GF-D8 (cell line): ENCODE measurements at regions not wholly inside any gene's neighbourhood (a gene's known extent, or its start where the extent isn't known, plus 50 kb on each side); places are given as distances from the start of the nearest gene placed in this dataset.
"Not testable (repeated sequence)": the region's sequence is repeated elsewhere in the genome, so short reads cannot be mapped to it uniquely, and the experiment has no call there.

Experiments
- DNase-seq: peaks from one replicate; lab custom pipeline; 2025; lab: John Stamatoyannopoulos, UW

DNA sequence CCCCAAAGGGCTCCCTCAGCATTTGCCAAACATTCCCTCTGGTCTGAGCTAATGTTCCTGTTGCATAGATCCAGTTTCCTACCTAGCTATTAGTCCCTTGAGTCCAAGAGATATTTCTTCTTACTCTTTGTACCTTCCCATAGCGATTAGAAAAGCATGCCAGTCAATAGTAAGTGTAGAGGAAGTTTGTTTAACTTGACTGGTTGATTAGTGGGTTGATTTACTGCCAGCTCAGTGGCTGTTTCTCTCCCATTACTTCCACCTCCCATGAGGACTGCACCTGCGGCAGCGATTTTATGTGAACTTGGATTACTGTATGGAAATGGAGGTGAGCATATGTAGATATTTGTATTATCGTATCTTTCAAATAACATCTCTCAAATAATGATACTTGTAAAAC, 1748.4 kb upstream of the CELF4 start:
- DNase-seq, result no peak

DNA sequence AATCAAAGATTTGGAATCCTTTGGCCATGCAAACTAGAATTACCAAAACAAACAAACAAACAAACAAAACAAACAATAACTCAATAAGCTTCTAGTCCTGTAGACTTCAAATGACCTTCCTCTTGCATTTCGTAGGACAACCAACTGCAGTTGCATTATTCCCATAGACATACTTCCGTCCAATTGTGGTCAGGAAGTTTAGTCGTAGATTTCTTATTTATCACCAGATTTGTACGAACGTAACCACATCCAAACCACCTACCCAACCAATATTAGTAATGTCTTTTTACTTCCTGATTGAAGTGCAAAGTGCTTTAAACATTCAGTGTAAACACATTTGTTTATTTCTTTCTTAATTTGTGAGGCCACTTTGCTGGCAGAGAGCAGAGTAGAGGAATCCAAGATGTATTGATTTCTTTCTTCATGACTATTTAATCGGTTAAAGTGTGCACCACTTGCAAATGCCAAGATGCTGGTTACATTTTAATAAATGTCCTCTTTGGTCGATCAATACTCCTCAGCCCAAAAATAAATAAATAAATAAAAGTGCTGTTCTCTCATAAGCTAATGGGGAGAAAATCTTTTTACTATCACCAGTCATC, 1745.6 kb upstream of the CELF4 start:
- DNase-seq, result no peak

DNA sequence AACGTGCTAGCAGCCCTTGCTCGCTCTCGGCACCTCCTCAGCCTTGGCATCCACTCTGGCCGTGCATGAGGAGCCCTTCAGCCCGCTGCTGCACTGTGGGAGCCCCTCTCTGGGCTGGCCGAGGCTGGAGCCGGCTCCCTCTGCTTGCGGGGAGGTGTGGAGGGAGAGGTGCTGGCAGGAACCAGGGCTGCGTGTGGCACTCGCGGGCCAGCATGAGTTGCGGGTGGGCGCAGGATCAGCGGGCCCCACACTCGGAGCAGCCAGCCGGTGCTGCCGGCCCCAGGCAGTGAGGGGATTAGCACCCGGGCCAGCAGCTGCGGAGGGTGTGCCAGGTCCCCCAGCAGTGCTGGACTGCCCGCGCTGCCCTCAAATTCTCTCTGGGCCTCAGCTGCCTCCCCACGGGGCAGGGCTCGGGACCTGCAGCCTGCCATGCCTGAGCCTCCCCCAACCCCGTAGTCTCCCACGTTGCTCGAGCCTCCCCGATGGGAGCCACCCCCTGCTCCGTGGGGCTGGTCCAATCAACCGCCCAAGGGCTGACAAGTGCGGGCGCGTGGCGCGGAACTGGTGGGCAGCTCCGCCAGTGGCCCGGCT, 1743.4 kb upstream of the CELF4 start:
- not testable (repeated sequence) for DNase-seq

DNA sequence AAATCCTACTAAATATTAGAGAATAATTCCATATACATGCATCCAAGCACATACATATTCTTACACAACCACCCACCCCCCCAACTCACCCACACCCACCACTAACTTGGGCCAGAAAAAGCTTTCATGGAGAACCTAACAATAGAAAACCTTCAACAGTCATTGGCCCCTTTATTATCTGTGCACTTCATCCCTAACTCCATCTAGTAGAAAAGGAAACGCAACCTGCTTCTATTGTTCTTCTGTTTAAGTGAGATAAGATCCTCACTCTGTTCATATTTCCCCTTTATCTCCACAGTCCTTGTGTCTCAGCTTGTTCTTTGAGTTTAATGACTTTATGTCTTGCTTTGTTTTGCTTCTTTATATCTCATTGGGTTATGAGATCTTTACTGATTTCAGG, 1740.2 kb upstream of the CELF4 start:
- peak; percentile 33 for DNase-seq

DNA sequence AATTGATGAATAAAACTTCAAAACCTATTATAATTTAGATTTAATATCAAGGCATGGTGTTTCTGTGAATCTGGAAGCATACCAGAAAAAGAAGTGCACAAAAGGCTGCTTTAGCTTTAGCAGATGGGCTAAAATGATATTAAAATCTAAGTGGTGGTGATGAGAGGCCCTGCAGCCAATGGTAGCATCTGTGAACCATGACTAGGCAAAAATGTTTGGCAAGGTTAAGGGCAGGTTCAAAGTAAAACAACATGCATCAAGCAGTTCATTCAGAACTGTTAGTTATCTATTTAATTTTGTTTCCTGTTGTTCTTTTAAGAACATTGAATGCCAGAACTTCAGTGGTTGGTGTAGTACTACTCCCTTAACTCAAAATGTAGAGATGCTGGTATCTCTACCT, 1736.9 kb upstream of the CELF4 start:
- no peak for DNase-seq

DNA sequence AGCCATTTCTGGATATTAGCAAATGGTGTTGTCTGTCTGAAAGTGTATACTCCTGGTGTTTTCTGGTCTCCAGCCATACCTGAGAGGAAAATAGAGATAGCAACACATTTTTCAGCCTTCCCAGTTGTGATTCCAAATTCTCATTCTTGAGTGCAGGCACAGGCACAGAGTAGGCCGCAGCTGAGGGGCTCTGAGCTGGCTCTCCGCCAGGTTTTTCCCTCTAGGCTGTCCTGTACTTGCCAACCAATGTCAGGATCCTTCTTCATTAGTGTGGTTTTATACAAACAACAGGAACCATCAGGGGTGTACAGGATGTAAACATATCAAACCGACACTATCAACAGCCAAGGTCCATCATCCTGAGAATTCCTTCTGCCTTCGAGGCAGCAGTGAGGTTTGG, 1733.6 kb upstream of the CELF4 start:
- DNase-seq, result no peak

DNA sequence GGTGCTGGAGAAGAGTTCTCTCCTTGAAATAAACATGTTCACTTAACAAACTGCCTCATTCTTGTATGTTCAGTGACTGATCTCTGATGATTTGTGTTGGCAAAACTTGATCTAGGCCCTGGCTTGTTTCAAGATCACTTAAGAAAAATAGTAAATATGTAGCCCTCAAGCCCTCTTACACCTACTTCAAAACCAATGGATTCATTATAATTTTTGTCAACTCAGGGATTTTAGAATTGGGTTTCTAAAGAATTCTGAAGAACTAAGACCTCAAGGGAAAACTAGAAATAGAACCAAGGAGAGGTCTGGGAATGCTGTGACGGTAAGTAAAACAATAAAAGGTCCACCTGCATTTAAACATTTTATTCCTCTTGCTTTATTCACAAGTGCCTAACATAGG, 1731.6 kb upstream of the CELF4 start:
- no peak for DNase-seq

DNA sequence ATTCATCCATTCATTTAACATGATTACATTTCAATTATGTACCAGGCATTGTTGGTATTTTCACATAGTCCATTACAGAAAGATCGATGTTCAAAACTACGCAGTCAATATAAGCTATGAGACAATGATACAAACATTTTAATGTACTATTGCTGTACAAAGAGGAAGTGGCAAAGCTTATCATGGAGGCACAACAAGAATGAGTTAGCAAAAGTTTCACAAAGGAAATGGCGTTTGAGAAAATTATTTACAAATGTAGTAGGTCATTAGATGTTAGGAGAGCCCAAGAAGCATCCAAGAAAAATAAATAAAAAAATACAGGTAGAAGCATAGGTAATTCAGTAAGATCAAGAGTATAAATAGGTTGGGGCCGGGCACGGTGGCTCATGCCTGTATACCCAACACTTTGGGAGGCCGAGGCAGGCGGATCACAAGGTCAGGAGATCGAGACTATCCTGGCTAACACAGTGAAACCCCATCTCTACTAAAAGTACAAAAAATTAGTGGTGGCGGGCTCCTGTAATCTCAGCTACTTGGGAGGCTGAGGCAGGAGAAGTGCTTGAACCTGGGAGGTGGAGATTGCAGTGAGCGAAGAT, 1730.8 kb upstream of the CELF4 start:
- DNase-seq, result no peak

DNA sequence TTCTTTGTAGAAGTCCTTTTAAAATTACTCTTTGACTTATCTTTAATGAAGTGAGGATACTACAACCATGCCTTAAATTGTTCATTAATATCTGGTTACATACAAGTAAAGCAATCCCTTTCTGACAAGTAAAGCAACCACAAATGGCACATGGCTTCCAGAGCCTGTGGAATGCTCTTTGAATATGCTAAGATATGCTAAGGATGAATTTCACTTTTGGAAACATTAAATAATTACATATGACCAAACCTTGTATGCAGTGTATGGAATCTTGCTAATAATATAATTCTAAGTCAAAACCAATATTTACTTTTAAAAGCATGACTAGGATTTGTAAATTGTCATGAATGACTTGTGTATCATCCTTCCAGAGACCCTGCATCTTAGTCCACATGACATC, 1711.2 kb upstream of the CELF4 start:
- DNase-seq, result no peak

DNA sequence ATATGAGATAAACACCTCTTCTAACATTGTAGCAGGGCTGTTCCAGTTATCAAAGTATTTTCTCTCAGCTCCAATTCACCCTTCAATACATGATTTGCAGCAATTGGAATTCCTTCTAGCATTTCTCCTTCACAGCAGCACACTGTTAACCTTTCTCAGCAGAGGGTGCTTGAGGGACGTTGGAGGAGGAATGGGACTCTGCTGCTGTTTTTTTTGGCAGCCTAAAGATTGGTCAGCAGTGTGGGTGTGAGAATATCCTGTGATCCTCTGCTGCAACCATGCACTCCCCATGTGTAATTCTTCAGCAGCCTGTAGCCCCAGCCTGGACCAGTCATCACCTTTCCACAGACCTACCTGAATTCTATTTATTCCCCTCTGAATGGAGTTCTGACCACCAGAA, 1708.9 kb upstream of the CELF4 start:
- DNase-seq, result no peak

DNA sequence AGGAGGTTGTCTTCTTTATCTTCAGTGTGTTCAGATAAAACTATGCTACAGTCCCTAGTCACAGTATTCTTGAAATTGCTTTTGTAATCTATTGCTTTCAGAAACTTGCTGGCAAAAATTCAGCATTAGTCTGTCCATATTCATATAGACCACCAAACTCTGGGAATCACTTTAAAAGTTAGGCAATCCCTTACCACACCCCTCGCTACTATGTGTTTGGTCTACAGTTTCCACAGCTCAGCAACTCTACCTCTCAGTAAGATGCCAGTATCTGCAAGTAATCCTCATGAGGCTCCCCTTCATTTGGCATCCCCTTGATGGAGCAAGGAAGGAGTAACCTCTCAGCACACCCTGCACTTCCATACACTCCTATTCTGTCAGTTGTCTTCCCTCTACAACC, 1706.6 kb upstream of the CELF4 start:
- no peak for DNase-seq

DNA sequence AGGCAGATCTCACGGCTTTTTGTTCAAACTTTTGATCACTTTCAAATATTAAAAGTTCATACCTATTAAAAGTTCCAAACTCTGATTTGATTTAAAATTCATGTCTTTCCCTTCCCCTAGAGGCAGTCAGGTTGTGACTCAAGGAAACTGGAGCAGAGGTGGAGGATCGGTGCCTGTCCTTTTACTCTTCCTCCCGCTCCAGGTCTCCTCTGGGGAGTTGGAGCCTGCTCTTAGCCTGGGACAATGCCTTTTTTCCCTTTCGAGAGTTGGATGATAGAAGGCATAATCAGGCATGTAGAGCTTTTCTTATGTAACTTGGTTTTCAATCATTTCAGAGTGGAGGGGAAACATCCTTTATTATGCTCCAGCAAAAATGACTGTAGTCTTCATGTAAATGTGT, 1706.1 kb upstream of the CELF4 start:
- no peak for DNase-seq

DNA sequence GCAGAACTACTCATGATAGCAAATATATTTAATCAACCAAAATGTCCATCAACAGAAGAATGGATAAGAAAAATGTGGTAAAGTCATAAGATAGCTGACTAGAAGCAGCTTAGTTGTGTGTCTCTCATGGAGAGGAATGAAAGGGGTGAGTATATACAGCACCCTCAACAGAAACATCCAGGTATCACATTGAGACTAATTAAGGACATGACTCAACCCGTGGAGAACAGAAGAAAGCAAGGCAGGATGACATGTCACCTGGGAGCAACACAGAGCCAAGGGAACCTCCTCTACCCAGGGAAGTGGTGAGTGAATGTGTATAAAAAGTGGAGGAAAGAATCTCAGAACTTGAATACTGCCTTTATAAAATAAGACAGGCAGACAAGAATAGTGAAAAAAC, 1695.0 kb upstream of the CELF4 start:
- DNase-seq, result no peak

DNA sequence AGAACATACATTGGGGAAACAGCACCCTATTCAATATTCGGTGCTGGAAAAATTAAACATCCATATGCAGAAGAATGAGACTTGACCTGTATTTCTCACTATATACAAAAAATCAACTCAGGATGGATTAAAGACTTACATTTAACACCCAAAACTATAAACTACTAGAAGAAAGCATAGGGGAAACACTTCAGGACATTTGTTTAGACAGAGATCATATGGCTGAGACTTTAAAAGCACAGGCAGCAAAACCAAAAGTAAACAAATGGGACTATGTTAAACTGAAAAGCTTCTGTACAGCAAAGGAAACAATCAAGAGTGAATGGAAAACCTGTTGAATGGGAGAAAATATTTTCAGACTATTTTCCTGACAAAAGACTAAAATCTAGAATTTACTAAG, 1694.1 kb upstream of the CELF4 start:
- no peak for DNase-seq

DNA sequence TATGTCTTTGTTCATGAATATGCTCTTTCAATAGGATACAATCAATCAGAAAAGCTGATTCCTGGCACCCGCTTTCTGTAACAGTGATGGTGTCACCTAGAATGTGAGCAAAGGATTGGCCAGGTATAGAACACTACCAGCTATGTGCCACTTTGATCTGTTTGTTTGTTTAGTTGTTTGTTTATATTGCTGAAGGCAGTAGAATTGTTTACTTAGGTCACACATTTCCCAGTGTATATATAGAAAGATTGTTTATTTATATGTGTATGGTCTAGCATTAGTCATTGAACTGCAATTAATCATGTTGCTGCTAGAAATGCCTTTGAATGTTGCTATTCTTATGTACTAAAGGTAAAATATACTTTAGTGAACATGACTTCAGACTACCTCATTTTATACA, 1678.6 kb upstream of the CELF4 start:
- DNase-seq, result no peak

DNA sequence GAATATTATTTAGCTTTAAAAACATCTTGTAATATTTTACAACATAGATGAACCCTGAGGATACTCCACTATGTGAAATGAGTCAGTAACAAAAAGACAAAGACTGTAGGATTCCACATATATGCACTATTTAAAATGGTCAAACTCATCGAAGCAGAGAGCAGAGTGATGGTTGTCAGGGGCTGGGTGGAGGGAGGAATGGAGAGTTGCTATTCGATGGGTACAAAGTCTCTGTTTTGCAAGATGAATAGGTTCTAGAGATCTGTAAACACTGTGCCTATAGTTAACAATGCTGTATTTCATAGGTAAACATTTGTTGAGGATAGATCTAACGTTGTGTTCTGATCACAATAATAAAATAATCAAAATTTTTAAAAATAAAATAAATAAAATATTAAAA, 1675.9 kb upstream of the CELF4 start:
- no peak for DNase-seq

DNA sequence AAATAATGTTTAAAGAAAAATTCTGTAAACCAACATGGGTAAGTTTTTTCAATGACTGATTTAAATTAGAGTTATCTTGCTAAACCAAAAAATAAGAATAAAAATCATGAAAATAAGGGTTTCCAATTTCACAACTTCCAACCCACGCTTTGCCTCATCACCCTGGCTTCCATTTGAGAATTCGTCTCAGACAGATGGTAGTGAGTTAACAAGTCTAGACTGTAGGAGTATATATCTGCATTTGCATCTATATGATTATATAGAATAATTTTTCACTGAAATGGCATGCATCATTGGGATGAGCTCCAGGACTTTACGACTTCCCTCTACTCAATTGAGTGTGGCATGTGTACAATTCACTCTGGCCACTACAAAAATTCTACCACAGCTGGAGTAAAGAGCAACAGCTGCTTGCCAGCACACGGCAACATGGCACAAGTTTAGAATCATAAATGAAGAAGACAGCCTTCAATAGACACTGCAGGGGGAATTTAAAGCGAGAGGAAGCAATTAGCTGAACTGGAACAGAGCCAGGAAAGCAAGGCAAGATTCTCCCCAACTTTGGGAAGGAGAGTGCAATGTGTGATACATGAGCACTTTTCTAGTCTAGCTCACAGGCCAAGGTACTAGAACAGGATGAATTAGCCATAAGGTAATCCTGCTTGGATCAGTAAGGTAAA, 1673.5 kb upstream of the CELF4 start:
- DNase-seq, result no peak

DNA sequence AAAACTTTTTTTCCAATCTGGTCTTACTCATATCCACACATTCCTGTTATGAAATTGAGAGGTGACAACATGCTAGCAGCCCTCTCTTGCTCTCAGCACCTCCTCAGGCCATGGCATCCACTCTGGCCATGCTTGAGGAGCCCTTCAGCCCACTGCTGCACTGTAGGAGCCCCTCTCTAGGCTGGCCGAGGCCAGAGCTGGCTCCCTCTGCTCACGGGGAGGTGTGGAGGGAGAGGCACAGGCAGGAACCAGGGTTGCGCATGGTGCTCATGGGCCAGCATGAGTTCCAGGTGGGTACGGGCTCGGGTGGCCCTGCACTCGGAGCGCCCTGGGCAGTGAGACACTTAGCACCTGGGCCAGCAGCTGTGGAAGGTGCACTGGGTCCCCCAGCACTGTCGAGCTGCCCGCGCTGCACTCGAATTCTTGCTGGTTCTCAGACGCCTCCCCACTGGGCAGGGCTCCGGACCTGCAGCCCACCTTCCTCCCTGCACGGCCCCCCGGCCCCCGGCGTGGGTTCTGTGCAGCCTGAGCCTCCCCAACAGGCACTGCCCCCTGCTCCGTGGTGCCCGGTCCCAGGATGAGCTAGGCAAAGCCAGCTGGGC, 1669.6 kb upstream of the CELF4 start:
- no peak for DNase-seq

DNA sequence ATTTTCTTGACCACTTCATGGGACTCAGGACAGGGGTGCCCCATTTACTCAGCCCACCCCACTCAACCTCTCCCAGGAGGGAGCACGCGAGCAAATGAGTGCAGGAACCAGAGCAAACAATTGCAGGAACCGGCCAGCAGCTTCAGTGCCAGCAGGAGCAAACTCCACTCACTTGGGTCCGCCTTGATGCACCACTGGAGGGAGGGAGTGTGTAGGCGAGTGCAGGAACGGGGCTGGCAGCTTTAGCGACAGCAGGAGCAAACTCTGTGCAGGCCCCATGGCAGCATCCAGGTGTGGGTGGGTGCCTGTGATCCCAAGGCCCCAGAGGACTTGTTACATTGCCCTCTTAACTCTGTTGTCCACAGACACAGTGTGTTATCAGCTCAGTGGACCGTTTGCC, 1667.3 kb upstream of the CELF4 start:
- DNase-seq, result no peak

DNA sequence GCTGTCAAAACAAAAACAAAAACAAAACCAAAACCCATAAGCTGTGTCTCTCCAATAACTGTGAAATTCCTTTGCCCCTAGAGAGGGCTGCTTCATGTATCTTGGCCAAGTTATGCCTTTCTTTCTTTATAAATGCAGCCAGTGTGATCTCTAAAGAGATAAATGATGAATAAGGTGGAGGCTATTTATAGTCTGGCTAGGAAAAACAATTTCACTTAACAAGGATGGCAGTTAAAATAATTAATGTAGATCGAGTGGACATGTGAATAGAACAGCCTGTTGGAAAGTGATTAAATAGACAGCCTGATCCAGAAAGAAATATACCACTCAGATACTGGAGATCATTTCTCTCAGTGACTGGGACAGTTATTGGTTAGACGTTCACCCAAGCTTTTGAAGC, 1666.9 kb upstream of the CELF4 start:
- no peak for DNase-seq

DNA sequence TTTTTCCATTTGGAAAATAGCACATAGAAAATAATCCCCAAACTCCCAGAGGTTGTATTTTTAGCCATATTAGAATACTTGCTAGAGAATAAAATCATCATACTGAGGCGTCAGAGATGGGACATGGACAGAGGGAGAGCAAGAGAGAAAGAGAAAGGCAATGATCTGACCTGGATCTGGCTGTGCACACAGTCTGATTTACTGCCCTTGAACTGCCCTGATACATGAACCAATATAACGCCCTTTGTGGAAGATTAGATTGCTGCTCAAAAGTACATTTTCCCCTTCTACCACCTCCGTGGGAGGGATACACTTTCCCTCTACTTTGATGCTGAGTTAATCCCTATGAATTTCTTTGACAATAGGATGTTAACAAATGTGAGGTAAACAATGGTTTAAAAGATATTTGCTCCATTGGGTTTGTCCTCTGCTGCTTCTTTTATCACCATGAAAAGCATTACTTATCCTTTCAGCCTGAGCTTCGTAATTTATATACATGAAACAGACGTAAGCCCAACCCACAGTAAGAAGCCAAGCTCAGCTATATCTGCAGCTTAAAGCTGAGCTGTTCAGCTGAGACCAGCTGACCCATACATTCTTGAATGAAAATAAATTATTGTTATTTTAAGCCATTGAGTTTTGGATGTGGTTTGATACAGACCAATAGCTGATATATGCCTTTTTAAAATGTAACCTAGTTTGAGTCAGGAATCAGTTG, 1664.6 kb upstream of the CELF4 start:
- DNase-seq, result no peak

DNA sequence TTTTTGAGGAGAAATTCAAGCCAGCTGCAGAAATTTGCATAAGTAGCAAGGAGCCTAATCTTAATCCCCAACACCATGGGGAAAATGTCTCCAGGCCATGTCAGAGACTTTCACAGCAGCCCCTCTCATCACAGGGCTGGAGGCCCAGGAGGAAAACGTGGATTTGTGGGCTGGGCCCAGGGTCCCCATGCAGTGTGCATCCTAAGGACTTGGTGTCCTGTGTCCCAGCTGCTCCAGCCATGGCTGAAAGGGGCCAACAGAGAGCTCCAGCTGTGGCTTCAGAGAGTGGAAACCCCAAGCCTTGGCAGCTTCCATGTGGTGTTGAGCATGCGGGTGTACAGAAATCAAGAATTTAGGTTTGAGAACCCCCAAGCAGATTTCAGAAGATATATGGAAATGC, 1662.2 kb upstream of the CELF4 start:
- not testable (repeated sequence) for DNase-seq
